HepG2 (cell line): ENCODE measurements at regions not wholly inside any gene's neighbourhood (a gene's known extent, or its start where the extent isn't known, plus 50 kb on each side); places are given as distances from the start of the nearest gene placed in this dataset.

ENCODE experiments used
- ATAC-seq: fragments of 200-7000 bp; cut with Tn5 transposase; 3 replicates; pipeline ENCODE4 v1.9.1; 2020; ENCODE audit warnings: mild to moderate bottlenecking, moderate library complexity
- BruUV-seq: library from RNA; stranded (reverse); fragments of 400-500 nt; replicated peaks from 2 replicates; lab custom pipeline; 2021; lab: Mats Ljungman, UMichigan
- CTCF ChIA-PET: fragments of 300-600 bp; formaldehyde crosslinking; extraction: SDS; loops from one replicate; lab custom pipeline; 2021; ENCODE audit warnings: low total read pairs, inconsistent platforms, low intra/inter-chr PET ratio; lab: Yijun Ruan, JAX
- POLR2A ChIA-PET: fragments of 350-600 bp; sonication (Branson Sonifier 250); formaldehyde crosslinking; loops from one replicate; lab custom pipeline; 2020; ENCODE audit warnings: antibody characterized with exemption, inconsistent platforms; lab: Yijun Ruan, JAX
- DNase-seq: peaks from one replicate; pipeline ENCODE4 v3.0.0-alpha.2; 2015; ENCODE audit warnings: low spot score
- FAIRE-seq: peaks from 3 replicates; lab custom pipeline; 2011; peaks lifted over from hg19 to GRCh38; lab: Jason Lieb, UNC
- H2AFZ ChIP-seq: one replicate; pipeline ENCODE4 v1.6.1; 2011; ENCODE audit warnings: low read length, inconsistent platforms
- H3K27ac ChIP-seq: fragments of 300-600 bp; 3 replicates; pipeline ENCODE4 v1.8.0; 2011; ENCODE audit warnings: mixed run types, mild to moderate bottlenecking, mixed read lengths, low read length, inconsistent platforms; ENCODE audit not compliant: insufficient read depth; ENCODE audit errors: extremely low read length
- H3K27me3 ChIP-seq, 2 experiments: fragments of 200-600 bp in 1 of 2; 2 replicates in 1 of 2; 3 replicates in 1 of 2; pipeline versions ENCODE4 v1.6.0 to v1.8.0; 2011; ENCODE audit warnings: low read length in 2 of 2, mild to moderate bottlenecking in 2 of 2, moderate library complexity in 2 of 2, inconsistent platforms in 1 of 2; ENCODE audit not compliant: insufficient read depth in 2 of 2, control insufficient read depth in 1 of 2
- H3K36me3 ChIP-seq, 2 experiments: fragments of 200-600 bp in 1 of 2; replicated peaks in 1 of 2; 2 replicates in 1 of 2; 3 replicates in 1 of 2; pipeline versions ENCODE4 v1.5.1 to v1.8.0; 2011; ENCODE audit warnings: low read length in 2 of 2, inconsistent platforms in 1 of 2; ENCODE audit not compliant: insufficient read depth in 2 of 2, control insufficient read depth in 1 of 2
- H3K4me1 ChIP-seq: 2 replicates; pipeline ENCODE4 v1.5.1; 2012; ENCODE audit warnings: low read length, inconsistent platforms; ENCODE audit not compliant: insufficient read depth
- H3K4me2 ChIP-seq: 2 replicates; pipeline ENCODE4 v1.6.0; 2011; ENCODE audit warnings: low read depth, low read length, inconsistent platforms
- H3K4me3 ChIP-seq, 3 experiments: fragments of 200-600 bp in 1 of 3; sonication (generic), shearing (Covaris generic) in 1 of 3; replicated peaks in 1 of 3; 2 replicates each; pipeline ENCODE4 v1.5.1; 2011 to 2016; ENCODE audit warnings: low read length in 3 of 3, inconsistent platforms in 2 of 3, low read depth in 2 of 3, mild to moderate bottlenecking in 2 of 3, control low read depth in 1 of 3, mixed read lengths in 1 of 3; ENCODE audit not compliant: insufficient read depth in 1 of 3
- H3K79me2 ChIP-seq: one replicate; pipeline ENCODE4 v1.6.1; 2011; ENCODE audit warnings: low read length, inconsistent platforms; ENCODE audit not compliant: insufficient read depth
- H3K9ac ChIP-seq: 2 replicates; pipeline ENCODE4 v1.6.0; 2011; ENCODE audit warnings: mild to moderate bottlenecking, low read depth, low read length, inconsistent platforms; ENCODE audit not compliant: insufficient read depth
- H3K9me3 ChIP-seq: 2 replicates; pipeline ENCODE4 v1.5.1; 2012; ENCODE audit warnings: mild to moderate bottlenecking, low read length
- H4K20me1 ChIP-seq: 2 replicates; pipeline ENCODE4 v1.6.0; 2011; ENCODE audit warnings: inconsistent platforms, mild to moderate bottlenecking, low read length, moderate library complexity; ENCODE audit not compliant: insufficient read depth
- HNRNPUL1 ChIP-seq: fragments of 200-400 bp; formaldehyde crosslinking; IDR thresholded peaks from 2 replicates; pipeline ENCODE4 v1.6.1; 2017; ENCODE audit warnings: low read depth, mild to moderate bottlenecking, low read length, moderate library complexity
- NKX3-1 ChIP-seq: sonication (generic); formaldehyde crosslinking; IDR thresholded peaks from 2 replicates; pipeline ENCODE4 v1.5.0; 2020; ENCODE audit warnings: missing genetic modification reagents
- PPARG ChIP-seq: conservative IDR thresholded peaks from 2 replicates; pipeline ENCODE4 v1.6.1; 2016; ENCODE audit warnings: missing biosample characterization, missing genetic modification reagents
- ZBTB3 ChIP-seq: sonication (generic); formaldehyde crosslinking; IDR thresholded peaks from 2 replicates; pipeline ENCODE4 v1.4.0; 2020; ENCODE audit warnings: low read depth, mild to moderate bottlenecking, moderate library complexity, missing genetic modification reagents, borderline replicate concordance
- ZKSCAN8 ChIP-seq: IDR thresholded peaks from 2 replicates; pipeline ENCODE4 v1.6.1; 2016; ENCODE audit warnings: borderline replicate concordance, missing genetic modification reagents, missing compliant biosample characterization
- ZNF7 ChIP-seq: IDR thresholded peaks from 2 replicates; pipeline ENCODE4 v1.6.1; 2016; ENCODE audit warnings: missing biosample characterization, missing genetic modification reagents
- WGBS: methylation state at CpG from one replicate; pipeline ENCODE4 v1.1.6; 2017; ENCODE audit warnings: low lambda C conversion rate; 5-methylcytosine and 5-hydroxymethylcytosine counted together
- in situ Hi-C: cut with HindIII; loops from 2 replicates; pipeline ENCODE4 v1.10.0; 2017; ENCODE audit warnings: low pct_unique_long_range_greater_than_20kb; ENCODE audit not compliant: extremely low pct_ligation_motif_present
- intact Hi-C: fragments of 100-400 bp; cut with micrococcal nuclease; formaldehyde crosslinking; loops from one replicate; pipeline ENCODE4 v1.10.0; 2022; ENCODE audit not compliant: unreplicated experiment
- TF ChIP-seq, protein P1 (sequence below): sonication (generic); formaldehyde crosslinking; conservative IDR thresholded peaks from 2 replicates; pipeline ENCODE4 v1.8.0; 2022; ENCODE audit warnings: low read depth, missing genetic modification reagents
- TF ChIP-seq, protein P2 (sequence below): sonication (generic); formaldehyde crosslinking; IDR thresholded peaks from 2 replicates; pipeline ENCODE4 v1.4.0; 2020; ENCODE audit warnings: missing genetic modification reagents, borderline replicate concordance
- TF ChIP-seq, protein P3 (sequence below): sonication (generic); formaldehyde crosslinking; IDR thresholded peaks from 2 replicates; pipeline ENCODE4 v1.4.0; 2020; ENCODE audit warnings: mild to moderate bottlenecking, missing genetic modification reagents
- TF ChIP-seq, protein P4 (sequence below): sonication (generic); formaldehyde crosslinking; IDR thresholded peaks from 2 replicates; pipeline ENCODE4 v1.4.0; 2020; ENCODE audit warnings: missing genetic modification reagents

DNA sequence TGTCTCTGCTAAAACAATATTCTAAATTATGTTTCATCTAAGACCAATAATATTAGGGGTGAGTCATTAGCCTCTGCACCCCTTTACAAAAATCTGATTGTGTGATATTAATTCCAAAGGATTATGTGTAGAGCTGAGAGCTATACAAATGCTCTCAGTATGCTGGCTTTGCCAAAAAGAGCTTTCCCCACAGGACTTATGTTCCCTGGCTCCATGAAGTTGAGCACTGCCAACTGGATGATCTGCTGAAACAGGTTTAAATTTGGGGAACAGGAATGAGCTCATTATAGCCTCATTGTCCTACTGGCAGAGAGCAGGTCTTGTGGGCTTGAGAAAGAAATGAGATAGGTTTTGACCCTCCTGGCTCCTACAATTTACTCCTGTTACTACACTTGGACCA lies 347.8 kb upstream of the LMCD1 start:
- Histone ChIP-seq H3K36me3 (no peaks in the 10 kb centered on the region), H3K9me3 (no peaks in the 10 kb centered on the region), H3K4me1 (no peaks in the 10 kb centered on the region), H3K4me3 (no peak overlapping the region), H3K27me3 (no peaks in the 10 kb centered on the region), H3K4me2 (no peak overlapping the region), H3K27ac (no peak overlapping the region), H3K9ac (no peak overlapping the region), H3K79me2 (no peaks in the 10 kb centered on the region), H2AFZ (no peak overlapping the region), H4K20me1 (no peaks in the 10 kb centered on the region)
- ATAC-seq: no peak
- ChIA-PET CTCF (no interaction called here), POLR2A (no interaction called here)
- TF ChIP-seq ZKSCAN8: no peak
- DNase-seq: no peak
- intact Hi-C loops: no loop called here
- no TSS peak for BruUV-seq
- in situ Hi-C loops: no loop called here
- FAIRE-seq: no peak

DNA sequence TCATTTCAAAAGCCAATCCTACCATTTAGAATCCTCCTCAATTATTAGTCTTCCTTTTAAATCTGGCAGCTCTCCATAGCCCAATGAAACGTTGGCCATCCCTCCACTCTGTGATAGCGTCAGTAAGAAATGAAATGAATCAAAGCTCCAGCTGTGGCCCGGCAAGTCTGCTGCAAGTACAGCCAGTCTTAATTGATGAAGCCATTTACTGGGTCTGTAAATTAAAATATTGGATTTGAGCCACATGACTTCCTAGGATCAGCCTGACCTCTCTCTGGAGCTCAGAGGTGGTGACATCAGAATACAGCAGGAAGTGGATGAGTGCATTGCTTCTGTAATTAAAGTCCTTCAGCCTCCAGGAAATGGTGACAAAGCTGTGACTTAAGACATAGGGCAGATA lies 347.0 kb upstream of the LMCD1 start:
- no TSS peak for BruUV-seq
- Histone ChIP-seq H3K9me3 (no peaks in the 10 kb centered on the region), H2AFZ (no peak overlapping the region), H3K27me3 (no peaks in the 10 kb centered on the region), H4K20me1 (no peaks in the 10 kb centered on the region), H3K4me1 (no peaks in the 10 kb centered on the region), H3K4me2 (no peak overlapping the region), H3K27ac (no peak overlapping the region), H3K79me2 (no peaks in the 10 kb centered on the region), H3K4me3 (no peak overlapping the region), H3K9ac (no peak overlapping the region), H3K36me3 (no peaks in the 10 kb centered on the region)
- no peak for ATAC-seq
- 3% methylated on average over 3 of the region's 3 CpGs for WGBS
- DNase-seq: no peak
- ChIA-PET CTCF (no interaction called here), POLR2A (no interaction called here)
- no peak for FAIRE-seq
- in situ Hi-C loops: no loop called here
- intact Hi-C loops: no loop called here
- TF ChIP-seq ZBTB3 (CRISPR knock-in tag): no peak
- TF ChIP-seq NKX3-1 (CRISPR knock-in tag): no peak
- TF ChIP-seq, protein P1, sequence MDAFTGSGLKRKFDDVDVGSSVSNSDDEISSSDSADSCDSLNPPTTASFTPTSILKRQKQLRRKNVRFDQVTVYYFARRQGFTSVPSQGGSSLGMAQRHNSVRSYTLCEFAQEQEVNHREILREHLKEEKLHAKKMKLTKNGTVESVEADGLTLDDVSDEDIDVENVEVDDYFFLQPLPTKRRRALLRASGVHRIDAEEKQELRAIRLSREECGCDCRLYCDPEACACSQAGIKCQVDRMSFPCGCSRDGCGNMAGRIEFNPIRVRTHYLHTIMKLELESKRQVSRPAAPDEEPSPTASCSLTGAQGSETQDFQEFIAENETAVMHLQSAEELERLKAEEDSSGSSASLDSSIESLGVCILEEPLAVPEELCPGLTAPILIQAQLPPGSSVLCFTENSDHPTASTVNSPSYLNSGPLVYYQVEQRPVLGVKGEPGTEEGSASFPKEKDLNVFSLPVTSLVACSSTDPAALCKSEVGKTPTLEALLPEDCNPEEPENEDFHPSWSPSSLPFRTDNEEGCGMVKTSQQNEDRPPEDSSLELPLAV (CRISPR knock-in tag): no peak
- TF ChIP-seq, protein P2, sequence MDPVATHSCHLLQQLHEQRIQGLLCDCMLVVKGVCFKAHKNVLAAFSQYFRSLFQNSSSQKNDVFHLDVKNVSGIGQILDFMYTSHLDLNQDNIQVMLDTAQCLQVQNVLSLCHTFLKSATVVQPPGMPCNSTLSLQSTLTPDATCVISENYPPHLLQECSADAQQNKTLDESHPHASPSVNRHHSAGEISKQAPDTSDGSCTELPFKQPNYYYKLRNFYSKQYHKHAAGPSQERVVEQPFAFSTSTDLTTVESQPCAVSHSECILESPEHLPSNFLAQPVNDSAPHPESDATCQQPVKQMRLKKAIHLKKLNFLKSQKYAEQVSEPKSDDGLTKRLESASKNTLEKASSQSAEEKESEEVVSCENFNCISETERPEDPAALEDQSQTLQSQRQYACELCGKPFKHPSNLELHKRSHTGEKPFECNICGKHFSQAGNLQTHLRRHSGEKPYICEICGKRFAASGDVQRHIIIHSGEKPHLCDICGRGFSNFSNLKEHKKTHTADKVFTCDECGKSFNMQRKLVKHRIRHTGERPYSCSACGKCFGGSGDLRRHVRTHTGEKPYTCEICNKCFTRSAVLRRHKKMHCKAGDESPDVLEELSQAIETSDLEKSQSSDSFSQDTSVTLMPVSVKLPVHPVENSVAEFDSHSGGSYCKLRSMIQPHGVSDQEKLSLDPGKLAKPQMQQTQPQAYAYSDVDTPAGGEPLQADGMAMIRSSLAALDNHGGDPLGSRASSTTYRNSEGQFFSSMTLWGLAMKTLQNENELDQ: no peak
- TF ChIP-seq, protein P3, sequence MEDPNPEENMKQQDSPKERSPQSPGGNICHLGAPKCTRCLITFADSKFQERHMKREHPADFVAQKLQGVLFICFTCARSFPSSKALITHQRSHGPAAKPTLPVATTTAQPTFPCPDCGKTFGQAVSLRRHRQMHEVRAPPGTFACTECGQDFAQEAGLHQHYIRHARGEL (CRISPR knock-in tag): no peak
- TF ChIP-seq, protein P4, sequence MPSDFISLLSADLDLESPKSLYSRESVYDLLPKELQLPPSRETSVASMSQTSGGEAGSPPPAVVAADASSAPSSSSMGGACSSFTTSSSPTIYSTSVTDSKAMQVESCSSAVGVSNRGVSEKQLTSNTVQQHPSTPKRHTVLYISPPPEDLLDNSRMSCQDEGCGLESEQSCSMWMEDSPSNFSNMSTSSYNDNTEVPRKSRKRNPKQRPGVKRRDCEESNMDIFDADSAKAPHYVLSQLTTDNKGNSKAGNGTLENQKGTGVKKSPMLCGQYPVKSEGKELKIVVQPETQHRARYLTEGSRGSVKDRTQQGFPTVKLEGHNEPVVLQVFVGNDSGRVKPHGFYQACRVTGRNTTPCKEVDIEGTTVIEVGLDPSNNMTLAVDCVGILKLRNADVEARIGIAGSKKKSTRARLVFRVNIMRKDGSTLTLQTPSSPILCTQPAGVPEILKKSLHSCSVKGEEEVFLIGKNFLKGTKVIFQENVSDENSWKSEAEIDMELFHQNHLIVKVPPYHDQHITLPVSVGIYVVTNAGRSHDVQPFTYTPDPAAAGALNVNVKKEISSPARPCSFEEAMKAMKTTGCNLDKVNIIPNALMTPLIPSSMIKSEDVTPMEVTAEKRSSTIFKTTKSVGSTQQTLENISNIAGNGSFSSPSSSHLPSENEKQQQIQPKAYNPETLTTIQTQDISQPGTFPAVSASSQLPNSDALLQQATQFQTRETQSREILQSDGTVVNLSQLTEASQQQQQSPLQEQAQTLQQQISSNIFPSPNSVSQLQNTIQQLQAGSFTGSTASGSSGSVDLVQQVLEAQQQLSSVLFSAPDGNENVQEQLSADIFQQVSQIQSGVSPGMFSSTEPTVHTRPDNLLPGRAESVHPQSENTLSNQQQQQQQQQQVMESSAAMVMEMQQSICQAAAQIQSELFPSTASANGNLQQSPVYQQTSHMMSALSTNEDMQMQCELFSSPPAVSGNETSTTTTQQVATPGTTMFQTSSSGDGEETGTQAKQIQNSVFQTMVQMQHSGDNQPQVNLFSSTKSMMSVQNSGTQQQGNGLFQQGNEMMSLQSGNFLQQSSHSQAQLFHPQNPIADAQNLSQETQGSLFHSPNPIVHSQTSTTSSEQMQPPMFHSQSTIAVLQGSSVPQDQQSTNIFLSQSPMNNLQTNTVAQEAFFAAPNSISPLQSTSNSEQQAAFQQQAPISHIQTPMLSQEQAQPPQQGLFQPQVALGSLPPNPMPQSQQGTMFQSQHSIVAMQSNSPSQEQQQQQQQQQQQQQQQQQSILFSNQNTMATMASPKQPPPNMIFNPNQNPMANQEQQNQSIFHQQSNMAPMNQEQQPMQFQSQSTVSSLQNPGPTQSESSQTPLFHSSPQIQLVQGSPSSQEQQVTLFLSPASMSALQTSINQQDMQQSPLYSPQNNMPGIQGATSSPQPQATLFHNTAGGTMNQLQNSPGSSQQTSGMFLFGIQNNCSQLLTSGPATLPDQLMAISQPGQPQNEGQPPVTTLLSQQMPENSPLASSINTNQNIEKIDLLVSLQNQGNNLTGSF (CRISPR knock-in tag): no peak
- TF ChIP-seq ZNF7 (CRISPR knock-in tag): no peak
- TF ChIP-seq HNRNPUL1: no peak
- no peak for TF ChIP-seq PPARG (CRISPR knock-in tag)
